ENCODE measurements at regions not wholly inside any gene's neighbourhood (a gene's known extent, or its start where the extent isn't known, plus 50 kb on each side); places are given as distances from the start of the nearest gene placed in this dataset.
"Not testable (repeated sequence)": the region's sequence is repeated elsewhere in the genome, so short reads cannot be mapped to it uniquely, and the experiment has no call there.

DNA sequence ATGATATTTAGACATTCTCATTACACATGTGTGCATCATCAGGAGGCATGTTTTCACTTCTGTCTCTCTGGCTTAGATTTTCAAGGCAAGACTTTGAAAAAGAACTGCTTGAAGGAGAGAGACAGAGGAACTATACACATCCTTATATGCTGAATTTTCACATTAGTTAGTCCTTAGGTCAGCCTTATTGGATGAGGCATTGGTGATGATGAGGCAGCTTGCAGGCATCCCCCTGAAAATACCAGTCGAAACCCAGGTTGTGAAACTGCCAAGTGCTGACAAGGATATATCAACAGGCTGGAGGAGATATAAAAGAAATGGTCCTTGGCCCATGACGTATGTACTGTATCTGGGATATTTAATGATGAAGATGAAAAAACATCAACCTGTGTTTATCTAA lies 297.2 kb upstream of the AADAT start:
- H3K4me3 ChIP-seq (replicated peaks; ENCODE audit: low read depth, low read length), result no peak overlapping the region
- peak; percentile 20 for DNase-seq (ENCODE audit: low read depth)
- TF ChIP-seq, protein P1, sequence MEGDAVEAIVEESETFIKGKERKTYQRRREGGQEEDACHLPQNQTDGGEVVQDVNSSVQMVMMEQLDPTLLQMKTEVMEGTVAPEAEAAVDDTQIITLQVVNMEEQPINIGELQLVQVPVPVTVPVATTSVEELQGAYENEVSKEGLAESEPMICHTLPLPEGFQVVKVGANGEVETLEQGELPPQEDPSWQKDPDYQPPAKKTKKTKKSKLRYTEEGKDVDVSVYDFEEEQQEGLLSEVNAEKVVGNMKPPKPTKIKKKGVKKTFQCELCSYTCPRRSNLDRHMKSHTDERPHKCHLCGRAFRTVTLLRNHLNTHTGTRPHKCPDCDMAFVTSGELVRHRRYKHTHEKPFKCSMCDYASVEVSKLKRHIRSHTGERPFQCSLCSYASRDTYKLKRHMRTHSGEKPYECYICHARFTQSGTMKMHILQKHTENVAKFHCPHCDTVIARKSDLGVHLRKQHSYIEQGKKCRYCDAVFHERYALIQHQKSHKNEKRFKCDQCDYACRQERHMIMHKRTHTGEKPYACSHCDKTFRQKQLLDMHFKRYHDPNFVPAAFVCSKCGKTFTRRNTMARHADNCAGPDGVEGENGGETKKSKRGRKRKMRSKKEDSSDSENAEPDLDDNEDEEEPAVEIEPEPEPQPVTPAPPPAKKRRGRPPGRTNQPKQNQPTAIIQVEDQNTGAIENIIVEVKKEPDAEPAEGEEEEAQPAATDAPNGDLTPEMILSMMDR (IDR thresholded peaks at IDR 0.05; ENCODE audit: low read length, missing control alignments), result no peak

DNA sequence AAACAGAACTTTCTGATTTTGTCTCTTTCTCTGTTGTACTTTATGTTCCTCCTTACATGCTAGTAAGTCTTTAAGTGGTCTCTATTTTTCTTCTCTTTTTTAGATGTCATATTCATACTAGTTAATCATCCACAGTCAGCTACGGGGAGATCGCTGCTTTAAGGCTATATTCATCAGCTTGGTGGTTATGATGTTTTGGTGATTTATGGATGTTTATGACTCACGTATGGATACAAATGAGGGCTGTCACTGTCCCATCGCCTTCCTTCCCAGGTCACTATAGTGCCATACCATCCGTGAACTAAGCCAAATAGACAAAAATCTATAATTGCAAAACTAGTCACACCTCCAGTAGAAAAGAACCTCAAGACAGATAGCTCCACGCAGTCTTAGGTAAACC lies 296.8 kb upstream of the AADAT start:
- no peak for DNase-seq (ENCODE audit: low read depth)
- H3K4me3 ChIP-seq (replicated peaks; ENCODE audit: low read depth, low read length), result no peak overlapping the region
- TF ChIP-seq, protein P1 (IDR thresholded peaks at IDR 0.05; ENCODE audit: low read length, missing control alignments), result no peak

DNA sequence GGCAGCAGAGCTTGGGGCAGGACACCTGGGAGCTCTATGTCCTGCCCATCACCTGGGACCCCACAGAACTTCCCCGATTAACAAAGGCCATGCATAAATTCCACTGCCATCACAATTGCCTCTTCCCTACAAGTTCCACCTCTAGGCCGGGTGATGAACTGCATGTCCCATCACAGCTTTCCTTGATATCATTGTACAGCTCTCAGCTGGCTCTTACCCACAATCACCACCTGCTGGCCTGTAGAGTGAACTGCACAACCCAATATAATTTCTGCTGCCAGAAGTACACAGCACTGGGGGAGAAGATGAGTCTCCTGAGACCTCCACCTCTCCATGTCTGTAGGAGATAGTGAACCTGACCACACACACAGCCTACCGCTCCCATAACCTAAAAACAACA lies 285.0 kb upstream of the AADAT start:
- no peak overlapping the region for H3K4me3 ChIP-seq (replicated peaks; ENCODE audit: low read depth, low read length)
- DNase-seq (ENCODE audit: low read depth), result peak; percentile 1
- TF ChIP-seq, protein P1 (IDR thresholded peaks at IDR 0.05; ENCODE audit: low read length, missing control alignments), result peak; percentile 12

DNA sequence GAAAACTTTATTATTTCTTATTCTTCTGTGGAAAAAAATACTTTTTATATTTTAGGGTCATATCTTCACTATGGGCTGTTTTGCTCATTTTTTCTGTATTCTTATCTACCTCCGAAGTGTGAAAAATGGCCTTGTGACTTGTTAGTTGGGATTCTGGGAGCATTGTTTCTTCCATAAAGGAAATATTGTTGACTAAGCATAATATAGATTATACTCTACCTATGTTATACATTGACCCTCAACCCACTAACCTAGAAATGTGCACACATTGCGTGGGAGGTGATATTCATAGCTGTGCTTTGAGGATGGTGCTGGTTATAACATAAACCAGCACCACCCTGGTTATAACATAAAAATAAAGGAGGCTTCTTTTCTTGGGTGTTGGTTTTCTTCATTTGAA lies 259.2 kb upstream of the AADAT start:
- TF ChIP-seq, protein P1 (IDR thresholded peaks at IDR 0.05; ENCODE audit: low read length, missing control alignments), result no peak
- no peak overlapping the region for H3K4me3 ChIP-seq (replicated peaks; ENCODE audit: low read depth, low read length)
- DNase-seq (ENCODE audit: low read depth), result no peak

DNA sequence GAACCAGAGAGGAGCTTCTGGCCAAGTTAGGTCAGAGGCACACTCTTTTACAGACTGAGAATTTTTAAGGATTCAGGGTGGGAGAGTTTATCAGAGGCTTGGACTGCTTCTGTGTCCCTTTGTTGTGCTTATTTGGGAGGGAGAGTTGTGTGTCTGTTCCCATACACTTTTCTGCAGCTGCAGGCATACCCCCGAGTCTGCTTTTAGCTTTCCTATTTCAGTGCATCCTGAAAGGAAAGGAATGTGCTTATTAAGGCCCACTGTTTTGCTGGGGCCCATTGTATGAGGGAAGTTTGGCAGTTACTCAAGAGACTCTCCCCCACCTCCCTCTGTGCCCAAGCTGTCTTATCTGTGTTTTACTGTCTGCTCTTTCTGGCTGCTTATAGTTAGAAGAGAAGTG lies 257.4 kb upstream of the AADAT start:
- H3K4me3 ChIP-seq (replicated peaks; ENCODE audit: low read depth, low read length); DNase-seq (ENCODE audit: low read depth): not testable (repeated sequence)

DNA sequence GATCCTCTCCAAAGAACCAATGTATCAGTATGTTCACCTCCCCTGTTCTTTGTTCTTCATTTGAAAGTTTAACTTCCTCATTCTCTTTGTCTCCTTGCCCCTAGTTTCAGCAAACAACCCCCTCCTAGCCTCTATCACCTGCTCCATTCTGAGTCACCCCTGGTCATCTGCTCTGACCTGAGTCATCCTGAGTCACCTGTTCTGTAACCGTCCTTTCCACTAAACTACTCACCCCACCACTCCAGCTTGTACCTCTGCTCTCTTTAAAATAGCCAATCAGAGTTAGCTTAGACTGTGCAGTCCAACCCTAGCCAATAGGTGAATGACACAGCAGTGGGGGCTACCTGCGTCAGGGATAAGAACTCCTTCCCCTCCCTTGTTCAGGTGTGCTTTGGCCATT lies 249.8 kb upstream of the AADAT start:
- TF ChIP-seq, protein P1 (IDR thresholded peaks at IDR 0.05; ENCODE audit: low read length, missing control alignments), result no peak
- H3K4me3 ChIP-seq (replicated peaks; ENCODE audit: low read depth, low read length), result no peak overlapping the region
- no peak for DNase-seq (ENCODE audit: low read depth)

DNA sequence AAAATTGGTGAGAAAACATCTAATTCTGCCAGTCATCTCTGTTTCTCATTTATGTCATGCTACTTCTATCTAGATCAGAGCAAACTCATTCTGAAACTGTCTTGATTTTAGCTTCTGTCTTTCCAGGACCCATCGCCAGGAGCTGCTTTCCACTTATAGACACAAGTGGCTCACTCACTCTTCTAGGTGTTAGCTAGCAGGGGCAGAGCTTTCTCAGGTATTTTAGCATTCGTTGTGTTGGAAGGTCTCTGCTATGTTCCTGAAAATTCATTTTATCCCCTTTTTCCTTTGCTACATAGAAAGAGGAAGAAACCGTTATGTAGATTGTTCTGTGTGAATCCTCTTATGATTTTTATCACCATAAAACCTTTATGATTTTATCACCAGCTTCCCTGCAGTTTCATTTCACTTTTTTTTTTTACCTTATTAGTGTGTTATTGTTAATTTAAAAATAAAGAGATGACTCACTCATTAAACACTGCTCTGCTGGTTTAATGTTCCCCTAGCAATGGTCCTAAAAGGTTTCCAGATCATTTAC lies 246.6 kb upstream of the AADAT start:
- no peak overlapping the region for H3K4me3 ChIP-seq (replicated peaks; ENCODE audit: low read depth, low read length)
- no peak for DNase-seq (ENCODE audit: low read depth)
- TF ChIP-seq, protein P1 (IDR thresholded peaks at IDR 0.05; ENCODE audit: low read length, missing control alignments), result no peak

Measured in fibroblast of pulmonary artery (primary cell).